Bronchial epithelial cell (primary cell): ENCODE measurements at regions not wholly inside any gene's neighbourhood (a gene's known extent, or its start where the extent isn't known, plus 50 kb on each side); places are given as distances from the start of the nearest gene placed in this dataset.

Experiments
- DNase-seq: peaks from one replicate; pipeline ENCODE4 v3.0.0-alpha.2; 2010; ENCODE audit warnings: low read depth
- FAIRE-seq: peaks from 2 replicates; lab custom pipeline; 2011; peaks lifted over from hg19 to GRCh38; lab: Jason Lieb, UNC
- H3K27me3 ChIP-seq: 2 replicates; pipeline ENCODE4 v1.5.1; 2011; ENCODE audit warnings: low read length; ENCODE audit not compliant: control insufficient read depth, insufficient read depth
- H3K36me3 ChIP-seq: 2 replicates; pipeline ENCODE4 v1.5.1; 2011; ENCODE audit warnings: low read length; ENCODE audit not compliant: control insufficient read depth, insufficient read depth
- H3K4me3 ChIP-seq: 2 replicates; pipeline ENCODE4 v1.5.1; 2011; ENCODE audit warnings: mild to moderate bottlenecking, low read depth, low read length, control low read depth
- CTCF ChIP-seq: IDR thresholded peaks from 2 replicates; pipeline ENCODE4 v1.5.1; 2011; ENCODE audit warnings: mild to moderate bottlenecking, moderate library complexity, low read length, control low read depth, inconsistent platforms; ENCODE audit not compliant: insufficient read depth, severe bottlenecking

GRCh38 chr6:144607998-144608735 lies 323.0 kb downstream of the UTRN start:
- FAIRE-seq (peak; percentile 18), DNase-seq (no peak)
- Histone ChIP-seq H3K4me3 (no peak overlapping the region), H3K36me3 (no peaks in the 10 kb centered on the region), H3K27me3 (no peaks in the 10 kb centered on the region)
- no peak for TF ChIP-seq CTCF

- Histone ChIP-seq H3K4me3 (no peak overlapping the region), H3K27me3 (no peaks in the 10 kb centered on the region), H3K36me3 (no peaks in the 10 kb centered on the region)
- DNase-seq (no peak), FAIRE-seq (no peak)
- no peak for TF ChIP-seq CTCF
Observed at GRCh38 chr6:144612811-144613210, 327.7 kb downstream of the UTRN start.

GRCh38 chr6:144613859-144614258 lies 328.7 kb downstream of the UTRN start:
- Histone ChIP-seq H3K36me3 (no peaks in the 10 kb centered on the region), H3K27me3 (no peaks in the 10 kb centered on the region), H3K4me3 (no peak overlapping the region)
- no peak for TF ChIP-seq CTCF
- FAIRE-seq (no peak), DNase-seq (peak; percentile 68)

- no peak overlapping the region for H3K4me3 ChIP-seq
- no peak for TF ChIP-seq CTCF
- FAIRE-seq (no peak), DNase-seq (no peak)
- H3K36me3 ChIP-seq = no peaks in the 10 kb centered on the region
- H3K27me3 ChIP-seq = no peaks in the 10 kb centered on the region
Observed at GRCh38 chr6:144615870-144616269, 330.7 kb downstream of the UTRN start.

GRCh38 chr6:144617191-144617590 lies 332.1 kb downstream of the UTRN start:
- TF ChIP-seq CTCF = no peak
- FAIRE-seq (no peak), DNase-seq (no peak)
- no peak overlapping the region for H3K4me3 ChIP-seq
- H3K36me3 ChIP-seq = no peaks in the 10 kb centered on the region
- no peaks in the 10 kb centered on the region for H3K27me3 ChIP-seq

- FAIRE-seq (no peak), DNase-seq (no peak)
- no peak for TF ChIP-seq CTCF
- Histone ChIP-seq H3K27me3 (no peaks in the 10 kb centered on the region), H3K36me3 (no peaks in the 10 kb centered on the region), H3K4me3 (no peak overlapping the region)
Observed at GRCh38 chr6:144617708-144618107, 332.6 kb downstream of the UTRN start.
